WTC11 (cell line): ENCODE measurements at regions not wholly inside any gene's neighbourhood (a gene's known extent, or its start where the extent isn't known, plus 50 kb on each side); places are given as distances from the start of the nearest gene placed in this dataset.

Experiments used
- ATAC-seq: fragments of 200-7000 bp; cut with Tn5 transposase; 2 replicates; pipeline ENCODE4 v1.10.0; 2021; ENCODE audit warnings: mild to moderate bottlenecking, moderate library complexity
- CTCF ChIA-PET: fragments of 300-600 bp; sonication (Branson Sonifier 250); formaldehyde crosslinking; loops from one replicate; lab custom pipeline; 2021; ENCODE audit warnings: antibody characterized with exemption; lab: Charles Lee
- POLR2A ChIA-PET: fragments of 350-600 bp; sonication (Branson Sonifier 250); formaldehyde crosslinking; loops from one replicate; lab custom pipeline; 2021; ENCODE audit warnings: antibody characterized with exemption; lab: Charles Lee
- DNase-seq: peaks from one replicate; pipeline ENCODE4 v3.0.0; 2021; ENCODE audit warnings: low spot score
- H3K27ac Mint-ChIP-seq: 2 replicates; pipeline ENCODE4 v1.8.0; 2021; ENCODE audit warnings: mixed read lengths
- H3K27me3 Mint-ChIP-seq: 2 replicates; pipeline ENCODE4 v1.8.0; 2021; ENCODE audit warnings: low read depth, mild to moderate bottlenecking, moderate library complexity, mixed read lengths
- H3K36me3 Mint-ChIP-seq: 2 replicates; pipeline ENCODE4 v1.8.0; 2021; ENCODE audit warnings: mixed read lengths
- H3K4me1 Mint-ChIP-seq: 2 replicates; pipeline ENCODE4 v1.8.0; 2022; ENCODE audit warnings: mixed read lengths
- H3K4me3 Mint-ChIP-seq: 2 replicates; pipeline ENCODE4 v1.8.0; 2021; ENCODE audit warnings: mild to moderate bottlenecking, moderate library complexity, mixed read lengths
- H3K9me3 Mint-ChIP-seq: 2 replicates; pipeline ENCODE4 v1.8.0; 2021; ENCODE audit warnings: mixed read lengths
- AFF4 ChIP-seq: sonication (generic); formaldehyde crosslinking; IDR thresholded peaks from 2 replicates; pipeline ENCODE4 v1.8.1; 2023; ENCODE audit warnings: mild to moderate bottlenecking, missing genetic modification reagents, borderline replicate concordance
- CDX4 ChIP-seq: fragments of 250-450 bp; sonication (Bioruptor Pico); IDR thresholded peaks from 2 replicates; pipeline ENCODE4 v1.9.0; 2021; ENCODE audit warnings: moderate library complexity, mild to moderate bottlenecking, inconsistent platforms, borderline replicate concordance
- EMX1 ChIP-seq: fragments of 250-450 bp; sonication (Bioruptor Pico); IDR thresholded peaks from 2 replicates; pipeline ENCODE4 v1.8.0; 2021; ENCODE audit warnings: mild to moderate bottlenecking
- ESRRA ChIP-seq: sonication (generic); formaldehyde crosslinking; IDR thresholded peaks from 2 replicates; pipeline ENCODE4 v1.8.1; 2022; ENCODE audit warnings: mild to moderate bottlenecking, missing genetic modification reagents, borderline replicate concordance
- GABPB1 ChIP-seq: sonication (generic); formaldehyde crosslinking; IDR thresholded peaks from 2 replicates; pipeline ENCODE4 v1.8.1; 2023; ENCODE audit warnings: mild to moderate bottlenecking, missing genetic modification reagents
- HMGXB4 ChIP-seq: sonication (generic); formaldehyde crosslinking; IDR thresholded peaks from 2 replicates; pipeline ENCODE4 v1.8.1; 2023; ENCODE audit warnings: mild to moderate bottlenecking, moderate library complexity, missing genetic modification reagents
- SMAD4 ChIP-seq: sonication (generic); formaldehyde crosslinking; IDR thresholded peaks from 2 replicates; pipeline ENCODE4 v1.8.0; 2022; ENCODE audit warnings: mild to moderate bottlenecking, missing genetic modification reagents
- SP1 ChIP-seq: sonication (generic); formaldehyde crosslinking; conservative IDR thresholded peaks from 2 replicates; pipeline ENCODE4 v1.8.1; 2022; ENCODE audit warnings: missing genetic modification reagents
- ZNF263 ChIP-seq: sonication (generic); formaldehyde crosslinking; IDR thresholded peaks from 2 replicates; pipeline ENCODE4 v1.8.1; 2022; ENCODE audit warnings: low read depth, mild to moderate bottlenecking, moderate library complexity, missing genetic modification reagents
- ZNF317 ChIP-seq: sonication (generic); formaldehyde crosslinking; IDR thresholded peaks from 2 replicates; pipeline ENCODE4 v1.8.1; 2023; ENCODE audit warnings: low read depth, mild to moderate bottlenecking, moderate library complexity, missing genetic modification reagents, borderline replicate concordance
- ZNF532 ChIP-seq: fragments of 250-450 bp; sonication (Bioruptor Pico); IDR thresholded peaks from 2 replicates; pipeline ENCODE4 v1.9.0; 2021; ENCODE audit warnings: mild to moderate bottlenecking, borderline replicate concordance
- ZNF671 ChIP-seq: fragments of 250-450 bp; sonication (Bioruptor Pico); IDR thresholded peaks from 2 replicates; pipeline ENCODE4 v1.8.0; 2021; ENCODE audit warnings: mild to moderate bottlenecking
- TF ChIP-seq, protein P1 (sequence below): sonication (generic); formaldehyde crosslinking; IDR thresholded peaks from 2 replicates; pipeline ENCODE4 v1.8.1; 2022; ENCODE audit warnings: mild to moderate bottlenecking, missing genetic modification reagents, moderate library complexity, borderline replicate concordance
- TF ChIP-seq, protein P2 (sequence below): sonication (generic); formaldehyde crosslinking; IDR thresholded peaks from 2 replicates; pipeline ENCODE4 v1.8.1; 2023; ENCODE audit warnings: mild to moderate bottlenecking, missing genetic modification reagents

DNA sequence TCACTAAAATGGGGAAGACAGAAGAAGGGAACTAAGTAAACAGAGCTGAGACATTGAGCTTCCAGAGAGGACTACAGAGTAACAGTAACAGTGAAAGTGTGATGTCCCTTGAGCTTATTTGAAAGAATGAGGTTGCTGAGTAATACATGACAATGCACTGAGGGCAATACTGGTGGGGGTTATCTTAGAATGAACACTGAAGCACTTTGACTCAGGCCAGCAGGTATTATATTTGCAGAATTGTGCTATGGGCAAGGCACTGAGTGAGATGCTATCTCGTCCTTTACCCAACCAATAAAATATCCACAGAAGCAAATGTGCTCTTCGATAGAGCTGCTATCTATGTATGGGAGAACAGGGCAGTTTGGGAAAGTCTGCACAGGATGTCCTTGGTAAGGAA lies 133.2 kb downstream of the DISP1 start:
- no peak overlapping the region for H3K4me3 Mint-ChIP-seq
- no peaks in the 10 kb centered on the region for H3K36me3 Mint-ChIP-seq
- DNase-seq (no peak), ATAC-seq (no peak; the same call in 1 of the 2 replicates)
- peaks cover 4% of the 10 kb centered on the region; the same call in 1 of the 2 replicates for H3K4me1 Mint-ChIP-seq
- CTCF ChIA-PET, result no interaction called here
- POLR2A ChIA-PET, result no interaction called here
- H3K27me3 Mint-ChIP-seq, result peaks cover 3% of the 10 kb centered on the region; the same call in 1 of the 2 replicates
- no peak overlapping the region for H3K27ac Mint-ChIP-seq
- TF ChIP-seq SP1 (no peak), CDX4 (CRISPR knock-in tag) (no peak), GABPB1 (CRISPR knock-in tag) (no peak), ZNF263 (CRISPR knock-in tag) (no peak), ESRRA (CRISPR knock-in tag) (no peak), HMGXB4 (CRISPR knock-in tag) (no peak), ZNF671 (CRISPR knock-in tag) (no peak), ZNF317 (CRISPR knock-in tag) (no peak), EMX1 (CRISPR knock-in tag) (no peak), AFF4 (CRISPR knock-in tag) (no peak), ZNF532 (CRISPR knock-in tag) (no peak), SMAD4 (CRISPR knock-in tag) (no peak)
- TF ChIP-seq, protein P1, sequence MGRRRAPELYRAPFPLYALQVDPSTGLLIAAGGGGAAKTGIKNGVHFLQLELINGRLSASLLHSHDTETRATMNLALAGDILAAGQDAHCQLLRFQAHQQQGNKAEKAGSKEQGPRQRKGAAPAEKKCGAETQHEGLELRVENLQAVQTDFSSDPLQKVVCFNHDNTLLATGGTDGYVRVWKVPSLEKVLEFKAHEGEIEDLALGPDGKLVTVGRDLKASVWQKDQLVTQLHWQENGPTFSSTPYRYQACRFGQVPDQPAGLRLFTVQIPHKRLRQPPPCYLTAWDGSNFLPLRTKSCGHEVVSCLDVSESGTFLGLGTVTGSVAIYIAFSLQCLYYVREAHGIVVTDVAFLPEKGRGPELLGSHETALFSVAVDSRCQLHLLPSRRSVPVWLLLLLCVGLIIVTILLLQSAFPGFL (CRISPR knock-in tag), result no peak
- TF ChIP-seq, protein P2, sequence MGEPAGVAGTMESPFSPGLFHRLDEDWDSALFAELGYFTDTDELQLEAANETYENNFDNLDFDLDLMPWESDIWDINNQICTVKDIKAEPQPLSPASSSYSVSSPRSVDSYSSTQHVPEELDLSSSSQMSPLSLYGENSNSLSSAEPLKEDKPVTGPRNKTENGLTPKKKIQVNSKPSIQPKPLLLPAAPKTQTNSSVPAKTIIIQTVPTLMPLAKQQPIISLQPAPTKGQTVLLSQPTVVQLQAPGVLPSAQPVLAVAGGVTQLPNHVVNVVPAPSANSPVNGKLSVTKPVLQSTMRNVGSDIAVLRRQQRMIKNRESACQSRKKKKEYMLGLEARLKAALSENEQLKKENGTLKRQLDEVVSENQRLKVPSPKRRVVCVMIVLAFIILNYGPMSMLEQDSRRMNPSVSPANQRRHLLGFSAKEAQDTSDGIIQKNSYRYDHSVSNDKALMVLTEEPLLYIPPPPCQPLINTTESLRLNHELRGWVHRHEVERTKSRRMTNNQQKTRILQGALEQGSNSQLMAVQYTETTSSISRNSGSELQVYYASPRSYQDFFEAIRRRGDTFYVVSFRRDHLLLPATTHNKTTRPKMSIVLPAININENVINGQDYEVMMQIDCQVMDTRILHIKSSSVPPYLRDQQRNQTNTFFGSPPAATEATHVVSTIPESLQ (CRISPR knock-in tag), result no peak
- no peaks in the 10 kb centered on the region for H3K9me3 Mint-ChIP-seq
